ENCODE measurements at regions not wholly inside any gene's neighbourhood (a gene's known extent, or its start where the extent isn't known, plus 50 kb on each side); places are given as distances from the start of the nearest gene placed in this dataset.

- no peak for TF ChIP-seq TAF7 (optimal IDR thresholded peaks at IDR 0.05; ENCODE audit: borderline replicate concordance, low read depth, low read length)
Measured at GRCh38 chr1:232140419-232141166, 489.3 kb downstream of the SIPA1L2 start (continued).

Measured in H1 (cell line).